ENCODE measurements at regions not wholly inside any gene's neighbourhood (a gene's known extent, or its start where the extent isn't known, plus 50 kb on each side); places are given as distances from the start of the nearest gene placed in this dataset.

DNA sequence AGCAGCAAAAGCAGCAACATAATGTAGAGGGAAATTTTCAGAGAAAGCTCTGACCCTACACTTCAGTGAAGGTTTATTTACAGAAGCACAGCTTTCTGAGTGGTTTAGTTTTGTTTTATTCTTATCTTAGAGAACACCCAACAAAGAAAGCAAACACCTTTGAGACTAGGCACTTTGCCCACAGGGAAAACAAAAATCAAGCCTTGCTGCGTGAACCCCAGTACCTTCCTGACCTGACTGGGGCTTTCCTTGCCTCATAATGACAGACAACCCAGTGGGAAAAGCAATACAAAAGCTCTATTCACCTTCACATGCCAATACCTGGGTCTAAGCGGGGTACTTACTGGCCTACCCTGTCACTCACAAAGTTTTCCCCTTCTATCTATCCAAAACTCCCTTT, 189.8 kb downstream of the HINT1 start:
- no peak overlapping the region for H3K4me2 ChIP-seq (ENCODE audit: low read length)
- no peaks in the 10 kb centered on the region for H3K79me2 ChIP-seq (ENCODE audit: insufficient read depth, low read length)
- TF ChIP-seq EZH2 (IDR thresholded peaks at IDR 0.05; ENCODE audit: borderline replicate concordance, low read length), result no peak
- TF ChIP-seq, protein P1, sequence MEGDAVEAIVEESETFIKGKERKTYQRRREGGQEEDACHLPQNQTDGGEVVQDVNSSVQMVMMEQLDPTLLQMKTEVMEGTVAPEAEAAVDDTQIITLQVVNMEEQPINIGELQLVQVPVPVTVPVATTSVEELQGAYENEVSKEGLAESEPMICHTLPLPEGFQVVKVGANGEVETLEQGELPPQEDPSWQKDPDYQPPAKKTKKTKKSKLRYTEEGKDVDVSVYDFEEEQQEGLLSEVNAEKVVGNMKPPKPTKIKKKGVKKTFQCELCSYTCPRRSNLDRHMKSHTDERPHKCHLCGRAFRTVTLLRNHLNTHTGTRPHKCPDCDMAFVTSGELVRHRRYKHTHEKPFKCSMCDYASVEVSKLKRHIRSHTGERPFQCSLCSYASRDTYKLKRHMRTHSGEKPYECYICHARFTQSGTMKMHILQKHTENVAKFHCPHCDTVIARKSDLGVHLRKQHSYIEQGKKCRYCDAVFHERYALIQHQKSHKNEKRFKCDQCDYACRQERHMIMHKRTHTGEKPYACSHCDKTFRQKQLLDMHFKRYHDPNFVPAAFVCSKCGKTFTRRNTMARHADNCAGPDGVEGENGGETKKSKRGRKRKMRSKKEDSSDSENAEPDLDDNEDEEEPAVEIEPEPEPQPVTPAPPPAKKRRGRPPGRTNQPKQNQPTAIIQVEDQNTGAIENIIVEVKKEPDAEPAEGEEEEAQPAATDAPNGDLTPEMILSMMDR (IDR thresholded peaks at IDR 0.05; ENCODE audit: low read length), result no peak
- H3K9me3 ChIP-seq (ENCODE audit: low read length), result no peaks in the 10 kb centered on the region
- no peaks in the 10 kb centered on the region for H3K27me3 ChIP-seq (ENCODE audit: insufficient read depth, low read length)
- no peaks in the 10 kb centered on the region for H3F3A ChIP-seq (ENCODE audit: insufficient read depth, low read length)
- H2AFZ ChIP-seq (ENCODE audit: low read length), result no peak overlapping the region
- H3K9me2 ChIP-seq (ENCODE audit: low read depth, low read length), result no peaks in the 10 kb centered on the region
- H3K4me1 ChIP-seq (ENCODE audit: insufficient read depth, low read length, severe bottlenecking), result no peaks in the 10 kb centered on the region
- H3K4me3 ChIP-seq (ENCODE audit: low read depth, low read length, poor library complexity, severe bottlenecking), result no peak overlapping the region
- H3K27ac ChIP-seq (ENCODE audit: low read depth, low read length, poor library complexity, severe bottlenecking), result no peak overlapping the region
- no peaks in the 10 kb centered on the region for H3K36me3 ChIP-seq (ENCODE audit: insufficient read depth, low read length)
- H3K9ac ChIP-seq (ENCODE audit: low read length), result no peak overlapping the region
- no peaks in the 10 kb centered on the region for H4K20me1 ChIP-seq (ENCODE audit: insufficient read depth, low read length)

DNA sequence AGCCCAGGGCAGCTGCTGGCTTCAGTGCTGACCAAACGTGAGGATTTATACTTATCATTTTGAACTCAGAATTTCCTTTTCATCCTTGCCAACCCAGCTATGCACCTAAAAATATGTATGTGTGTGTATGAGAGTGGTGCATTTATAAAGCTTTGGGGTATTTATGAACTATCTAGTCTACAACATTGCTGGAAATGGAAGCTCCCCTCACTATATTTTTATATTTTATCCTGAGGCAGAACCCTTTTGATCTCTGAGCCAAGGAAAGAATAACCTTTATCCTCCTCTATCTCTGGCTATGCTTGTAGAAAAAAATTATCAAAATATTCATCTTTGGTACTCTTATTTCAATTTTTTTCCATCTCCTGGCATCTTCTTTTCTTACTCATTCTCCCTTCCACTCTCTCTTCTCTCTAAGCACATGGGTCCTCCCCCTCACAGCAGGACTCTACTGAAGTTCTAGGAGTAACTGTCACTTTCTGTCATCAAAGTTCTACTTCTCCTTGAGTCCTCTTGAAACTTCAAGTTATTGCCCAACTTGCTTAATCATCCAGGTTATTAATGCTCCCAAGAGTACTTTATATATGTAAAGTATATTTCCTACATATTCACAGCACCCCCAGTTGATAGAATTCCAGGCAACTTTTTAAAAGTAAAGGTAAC, 190.9 kb downstream of the HINT1 start:
- Histone ChIP-seq H3K4me3 (ENCODE audit: low read depth, low read length, poor library complexity, severe bottlenecking) (no peak overlapping the region), H2AFZ (ENCODE audit: low read length) (no peak overlapping the region), H3F3A (ENCODE audit: insufficient read depth, low read length) (no peaks in the 10 kb centered on the region), H3K4me1 (ENCODE audit: insufficient read depth, low read length, severe bottlenecking) (no peaks in the 10 kb centered on the region), H3K27me3 (ENCODE audit: insufficient read depth, low read length) (no peaks in the 10 kb centered on the region), H3K9me2 (ENCODE audit: low read depth, low read length) (no peaks in the 10 kb centered on the region), H3K9me3 (ENCODE audit: low read length) (no peaks in the 10 kb centered on the region), H3K9ac (ENCODE audit: low read length) (no peak overlapping the region), H3K79me2 (ENCODE audit: insufficient read depth, low read length) (no peaks in the 10 kb centered on the region), H3K27ac (ENCODE audit: low read depth, low read length, poor library complexity, severe bottlenecking) (no peak overlapping the region), H3K36me3 (ENCODE audit: insufficient read depth, low read length) (no peaks in the 10 kb centered on the region), H3K4me2 (ENCODE audit: low read length) (no peak overlapping the region), H4K20me1 (ENCODE audit: insufficient read depth, low read length) (no peaks in the 10 kb centered on the region)
- TF ChIP-seq, protein P1 (IDR thresholded peaks at IDR 0.05; ENCODE audit: low read length), result no peak
- no peak for TF ChIP-seq EZH2 (IDR thresholded peaks at IDR 0.05; ENCODE audit: borderline replicate concordance, low read length)

DNA sequence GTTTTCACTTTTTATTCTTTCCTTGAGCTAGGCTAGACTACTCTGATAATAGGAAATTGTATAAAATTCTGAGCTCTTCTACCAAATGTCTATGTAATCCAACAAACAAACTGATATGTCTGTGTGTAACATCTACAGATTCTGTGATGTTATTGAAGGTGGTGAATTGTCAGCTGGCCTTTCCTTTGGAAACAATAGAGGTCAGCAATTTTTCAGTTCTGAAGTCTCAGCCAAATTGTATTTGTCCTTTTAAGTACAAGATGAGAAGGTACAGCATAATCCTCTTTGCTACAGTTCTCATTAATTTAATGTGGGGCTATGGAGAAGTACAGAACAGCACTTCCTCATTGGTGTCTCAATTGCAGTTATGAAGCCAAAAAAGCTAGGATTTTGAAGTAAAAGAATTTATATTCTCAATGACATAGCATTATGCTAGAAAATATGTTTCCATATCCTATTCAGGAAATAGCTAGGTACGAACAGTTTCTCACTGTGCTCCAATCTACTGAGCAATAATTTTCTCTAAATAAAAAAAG, 198.0 kb downstream of the HINT1 start:
- Histone ChIP-seq H3K27ac (ENCODE audit: low read depth, low read length, poor library complexity, severe bottlenecking) (no peak overlapping the region), H3K4me2 (ENCODE audit: low read length) (no peak overlapping the region), H3K4me3 (ENCODE audit: low read depth, low read length, poor library complexity, severe bottlenecking) (no peak overlapping the region), H3K9me3 (ENCODE audit: low read length) (no peaks in the 10 kb centered on the region), H3F3A (ENCODE audit: insufficient read depth, low read length) (no peaks in the 10 kb centered on the region), H3K4me1 (ENCODE audit: insufficient read depth, low read length, severe bottlenecking) (no peaks in the 10 kb centered on the region), H3K27me3 (ENCODE audit: insufficient read depth, low read length) (no peaks in the 10 kb centered on the region), H3K79me2 (ENCODE audit: insufficient read depth, low read length) (no peaks in the 10 kb centered on the region), H3K9me2 (ENCODE audit: low read depth, low read length) (no peaks in the 10 kb centered on the region), H4K20me1 (ENCODE audit: insufficient read depth, low read length) (no peaks in the 10 kb centered on the region), H3K9ac (ENCODE audit: low read length) (no peak overlapping the region), H3K36me3 (ENCODE audit: insufficient read depth, low read length) (no peaks in the 10 kb centered on the region), H2AFZ (ENCODE audit: low read length) (no peak overlapping the region)
- TF ChIP-seq, protein P1 (IDR thresholded peaks at IDR 0.05; ENCODE audit: low read length), result no peak
- no peak for TF ChIP-seq EZH2 (IDR thresholded peaks at IDR 0.05; ENCODE audit: borderline replicate concordance, low read length)
